HG03196 (cell line): ENCODE measurements at regions not wholly inside any gene's neighbourhood (a gene's known extent, or its start where the extent isn't known, plus 50 kb on each side); places are given as distances from the start of the nearest gene placed in this dataset.

Experiments
- ATAC-seq: cut with Tn5 transposase; IDR thresholded peaks from one replicate; pipeline ENCODE4 v1.9.1; 2021; ENCODE audit not compliant: unreplicated experiment

DNA sequence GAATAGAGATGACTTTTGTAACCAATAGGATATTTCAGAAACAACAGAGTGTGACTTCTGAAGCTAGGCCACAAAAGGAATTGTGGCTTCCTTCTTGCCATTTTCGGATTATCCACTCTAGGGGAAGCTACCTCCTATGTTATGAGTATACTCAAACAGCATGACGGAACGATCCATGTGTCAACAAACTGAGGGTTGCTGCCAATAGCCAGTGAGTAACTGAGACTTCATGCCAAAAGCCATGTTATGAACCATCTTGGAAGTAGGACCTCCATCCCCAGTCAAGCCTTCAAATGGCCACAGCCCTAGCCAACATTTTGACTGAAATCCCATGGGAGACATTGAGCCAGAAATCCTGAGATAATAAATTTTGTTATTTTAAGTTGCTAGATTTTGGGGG is 69.0 kb upstream of the IL6 start:
- ATAC-seq, result no peak

- no peak for ATAC-seq
These were observed 69.5 kb upstream of the IL6 start for GRCh38 chr7:22657479-22657878.

DNA sequence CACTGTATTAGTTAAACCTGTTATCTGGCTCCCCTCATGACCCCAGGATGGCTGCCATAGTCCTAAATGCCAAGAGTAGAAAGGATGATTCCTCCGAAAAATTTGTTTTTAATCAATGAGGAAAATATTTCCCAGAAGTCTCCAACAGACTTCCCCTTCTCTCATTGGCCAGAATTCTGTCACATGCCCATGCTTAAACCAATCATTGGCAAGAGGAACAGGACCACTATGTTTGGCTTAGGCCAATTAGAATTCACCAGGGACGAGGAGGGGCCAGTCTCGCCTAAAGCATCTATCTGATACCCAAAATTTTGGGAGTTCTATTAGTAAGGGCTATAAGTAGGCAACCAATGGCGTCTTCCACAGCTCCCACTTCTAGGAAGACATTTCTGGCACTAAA is 71.2 kb upstream of the IL6 start:
- no peak for ATAC-seq

DNA sequence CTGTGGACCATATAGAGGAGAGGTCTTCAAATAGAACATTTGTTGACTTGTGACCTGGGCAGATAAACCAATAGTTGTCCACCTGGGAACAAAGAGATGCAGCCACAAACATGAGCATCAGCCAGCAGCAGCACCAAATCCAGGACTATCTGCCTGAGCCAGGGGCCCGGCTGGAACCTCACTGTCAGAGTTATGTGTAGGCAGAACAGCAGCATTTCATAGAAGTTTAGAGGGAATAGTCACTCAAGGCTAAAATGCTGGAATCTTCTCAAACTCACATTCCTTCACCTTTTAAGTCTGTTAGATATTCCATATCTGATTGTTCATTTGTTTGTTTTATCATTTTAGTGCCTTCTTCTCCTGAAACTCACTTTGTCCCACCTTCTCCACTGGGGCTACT is 72.2 kb upstream of the IL6 start:
- ATAC-seq, result no peak

GRCh38 chr7:22653951-22654350 is 73.0 kb upstream of the IL6 start:
- ATAC-seq, result no peak

DNA sequence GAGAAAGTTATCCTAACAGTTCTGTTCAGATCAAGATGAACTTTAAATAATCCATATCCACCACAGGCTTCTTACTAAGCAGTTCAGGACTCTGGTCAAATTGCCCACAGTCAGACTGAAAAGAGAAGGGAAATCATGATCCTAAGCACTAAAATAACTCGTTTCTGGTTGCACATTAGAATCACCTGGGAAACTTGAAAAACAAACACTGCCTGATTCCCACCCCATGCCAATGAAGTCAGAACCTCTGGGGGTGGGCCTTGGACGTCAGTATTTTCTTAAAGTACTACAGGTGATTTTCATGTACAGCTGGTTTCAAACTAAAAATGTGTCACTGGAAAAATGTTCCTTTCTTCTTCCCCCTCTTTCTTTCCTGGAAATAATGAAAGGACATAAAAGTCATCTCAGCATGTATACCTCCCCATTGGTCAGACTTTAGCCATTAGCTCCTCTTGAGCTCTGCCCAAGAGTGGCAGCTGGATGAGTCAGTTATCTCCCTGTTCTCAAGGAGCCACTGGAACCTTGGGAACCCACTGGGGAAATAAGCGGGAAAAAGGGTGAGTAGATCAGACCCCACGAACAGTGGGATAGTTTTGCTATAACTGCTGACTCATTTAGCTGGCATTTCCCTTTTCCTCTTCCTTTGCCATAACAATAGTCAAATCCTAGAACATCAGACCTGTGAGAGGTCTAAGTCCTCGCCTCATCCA is 75.3 kb upstream of the IL6 start:
- no peak for ATAC-seq

- no peak for ATAC-seq
These were observed 76.0 kb upstream of the IL6 start for GRCh38 chr7:22651036-22651435.

DNA sequence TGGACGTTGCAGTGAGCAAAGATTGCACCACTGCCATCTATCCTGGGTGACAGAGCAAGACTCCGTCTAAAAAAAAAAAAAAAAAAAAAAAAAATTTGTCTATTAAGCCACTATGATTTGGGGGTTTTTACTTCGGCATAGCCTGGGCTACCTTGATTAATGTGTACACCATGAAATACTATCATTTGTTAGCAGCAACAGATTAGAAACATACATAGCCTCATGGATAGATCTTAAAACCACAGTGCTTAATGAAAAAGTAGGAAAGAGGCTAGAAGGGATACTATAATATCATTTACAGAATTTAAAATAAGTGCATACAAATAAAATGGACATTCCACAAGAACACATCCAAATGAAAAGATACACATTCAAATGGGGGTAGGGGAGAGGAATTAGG is 77.3 kb upstream of the IL6 start:
- ATAC-seq, result no peak

DNA sequence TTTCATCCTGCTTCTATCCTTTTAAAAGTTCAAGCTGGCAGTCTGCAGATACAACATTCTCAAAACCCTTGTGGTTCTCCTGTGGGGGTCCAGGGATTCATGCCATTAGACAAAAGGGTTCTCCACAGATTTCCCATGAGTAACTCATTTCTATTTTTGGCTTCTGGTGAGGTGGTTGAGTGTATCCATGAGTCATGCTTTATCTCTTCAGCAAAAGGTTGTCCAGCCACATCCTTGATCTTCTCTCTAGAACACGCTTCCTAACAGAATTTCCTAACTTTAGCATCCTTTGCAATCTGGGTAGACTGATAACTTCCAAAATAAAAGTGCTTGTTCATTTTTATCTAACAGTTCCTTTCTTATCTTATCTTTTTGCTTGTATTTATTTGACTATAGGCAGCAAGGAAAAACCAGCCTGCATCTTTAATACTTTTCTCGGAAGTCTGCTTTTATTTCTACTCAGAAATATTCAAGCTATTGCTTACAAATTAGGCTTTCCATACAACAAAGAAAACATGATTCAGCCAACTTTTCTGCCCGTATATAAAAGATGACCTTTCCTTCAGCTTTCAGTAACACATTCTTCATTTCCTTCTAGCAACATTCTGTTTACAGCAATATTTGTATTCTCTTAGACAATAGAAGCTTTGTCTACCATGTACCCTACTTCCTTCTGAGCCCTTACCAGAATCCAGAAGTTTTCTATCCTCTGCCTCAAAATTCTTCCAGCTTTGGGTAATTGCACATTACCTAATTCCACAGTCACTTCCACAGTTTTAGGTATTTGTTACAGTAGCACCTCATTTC is 79.3 kb upstream of the IL6 start:
- no peak for ATAC-seq

DNA sequence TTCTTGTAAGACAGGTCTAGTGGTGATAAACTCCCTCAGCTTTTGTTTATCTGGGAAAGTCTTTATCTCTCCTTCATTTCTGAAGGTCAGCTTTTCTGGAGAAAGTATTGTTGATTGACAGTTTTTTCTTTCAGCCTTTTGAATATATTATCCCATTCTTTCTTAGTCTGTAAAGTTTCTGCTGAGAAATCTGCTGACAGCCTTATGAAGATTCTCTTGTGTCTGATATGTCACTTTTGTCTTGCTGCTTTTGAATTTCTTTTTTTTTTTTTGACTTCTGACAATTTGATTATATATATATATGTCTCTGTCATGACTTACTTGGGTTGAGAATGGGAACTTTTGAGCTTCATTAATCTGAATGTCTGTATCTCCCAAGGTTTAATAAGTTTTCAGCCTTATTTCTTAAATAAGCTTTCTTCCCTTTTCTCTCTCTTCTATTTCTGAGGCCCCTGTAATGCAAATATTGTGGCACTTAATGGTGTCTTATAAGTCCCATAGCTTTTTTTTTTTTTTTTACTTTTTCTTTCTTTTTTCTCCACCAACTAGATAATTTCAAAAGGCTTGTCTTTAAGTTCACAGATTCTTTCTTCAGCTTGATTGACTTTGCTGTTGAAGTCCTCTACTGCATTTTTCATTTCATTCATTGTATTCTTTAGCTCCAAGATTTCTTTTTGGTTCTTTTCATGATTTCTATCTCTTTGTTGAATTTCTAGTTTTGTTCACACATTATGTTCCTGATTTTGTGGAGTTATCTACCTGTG is 81.4 kb upstream of the IL6 start:
- ATAC-seq, result no peak

- no peak for ATAC-seq
These were observed 84.5 kb upstream of the IL6 start for GRCh38 chr7:22642454-22642853.

- peak; percentile 96 for ATAC-seq
These were observed 86.7 kb upstream of the IL6 start for GRCh38 chr7:22640269-22640668.

DNA sequence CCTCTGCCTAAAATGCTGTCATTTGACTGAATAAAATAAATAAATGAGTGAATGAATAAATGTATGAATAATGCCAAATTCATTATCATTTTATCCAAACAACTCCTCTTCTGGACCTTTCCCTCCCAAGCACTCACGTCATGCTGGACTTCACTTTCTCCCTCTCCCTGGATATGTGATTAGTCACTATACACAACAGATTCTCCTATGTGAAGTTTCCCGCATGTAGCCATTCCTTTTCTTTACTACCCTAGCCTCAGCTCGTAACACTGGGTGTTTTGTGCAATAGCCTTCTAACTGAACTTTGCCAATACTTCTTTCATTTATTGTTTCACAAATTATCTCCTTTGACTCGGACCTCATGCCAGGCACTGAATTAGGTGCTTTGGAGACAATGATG is 87.6 kb upstream of the IL6 start:
- ATAC-seq, result no peak

DNA sequence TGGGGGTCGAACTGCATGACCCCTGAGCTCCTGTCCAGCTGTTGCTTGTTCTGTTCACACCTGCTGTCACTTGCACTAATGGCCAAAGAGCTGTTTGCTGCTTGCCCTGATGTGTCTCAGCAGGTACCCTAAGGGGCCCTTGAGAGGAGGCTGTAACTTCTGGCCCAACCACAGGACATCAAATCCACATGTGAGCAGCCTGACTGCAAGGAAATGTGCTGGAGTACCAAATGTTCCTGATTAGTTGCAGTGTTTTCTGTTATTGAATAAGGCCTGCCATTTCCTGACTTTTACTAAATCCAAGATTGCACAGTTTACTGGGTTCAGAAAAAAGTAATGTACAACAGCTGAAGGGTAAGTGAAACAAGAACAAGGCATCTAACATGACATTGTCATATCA is 91.7 kb upstream of the IL6 start:
- no peak for ATAC-seq

GRCh38 chr7:22633954-22634474 is 93.0 kb upstream of the IL6 start:
- ATAC-seq, result no peak

DNA sequence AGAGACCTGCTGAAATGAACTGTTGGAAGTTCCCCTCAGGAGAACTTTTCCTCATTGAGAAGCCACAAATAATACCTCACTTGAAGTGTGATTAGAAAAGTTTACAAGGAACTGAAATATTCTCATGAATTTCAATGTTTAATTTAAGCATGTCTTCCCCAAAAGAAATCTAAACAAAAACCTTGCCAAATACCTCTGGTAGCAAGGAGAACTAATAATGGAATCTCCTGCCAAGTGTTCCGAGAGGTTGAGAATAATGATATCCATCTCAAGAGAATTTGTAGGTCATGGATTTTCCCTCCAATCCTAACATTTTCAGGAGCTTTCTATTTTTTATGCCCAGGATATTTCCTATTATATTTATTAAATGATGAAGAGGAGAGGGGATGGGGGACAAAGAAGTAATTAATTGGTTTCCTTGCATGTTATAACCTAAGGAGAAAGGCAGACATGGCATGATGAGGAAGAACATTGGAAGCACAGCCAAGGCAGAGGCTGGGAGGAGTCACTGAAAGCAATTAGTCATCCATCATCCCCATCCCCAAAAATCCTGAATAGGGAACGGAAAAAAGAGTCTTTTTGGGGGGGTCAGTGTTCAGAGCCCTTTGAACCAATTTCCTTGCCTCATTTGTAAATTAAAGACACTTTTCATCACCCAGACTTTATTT is 93.6 kb upstream of the IL6 start:
- ATAC-seq, result no peak

GRCh38 chr7:22632674-22633073 is 94.3 kb upstream of the IL6 start:
- ATAC-seq, result no peak

DNA sequence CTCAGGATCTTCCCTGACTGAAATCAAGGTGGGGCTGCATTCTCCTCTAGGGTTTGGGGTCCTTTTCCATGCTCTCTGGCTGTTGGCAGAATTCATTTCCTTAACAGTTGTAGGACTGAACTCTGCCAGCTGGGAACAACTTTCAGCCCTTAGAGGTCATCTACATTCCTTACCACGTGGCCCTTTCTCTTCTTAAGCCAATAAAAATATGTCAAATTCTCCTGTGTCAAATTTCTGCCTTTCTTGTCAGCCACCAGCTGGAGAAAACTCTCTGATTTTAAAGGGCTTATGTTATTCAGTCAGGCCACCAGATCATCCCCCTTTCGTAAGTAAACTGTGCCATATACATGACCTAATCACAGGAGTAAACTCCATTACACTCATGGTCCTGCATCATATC is 95.3 kb upstream of the IL6 start:
- ATAC-seq, result no peak

DNA sequence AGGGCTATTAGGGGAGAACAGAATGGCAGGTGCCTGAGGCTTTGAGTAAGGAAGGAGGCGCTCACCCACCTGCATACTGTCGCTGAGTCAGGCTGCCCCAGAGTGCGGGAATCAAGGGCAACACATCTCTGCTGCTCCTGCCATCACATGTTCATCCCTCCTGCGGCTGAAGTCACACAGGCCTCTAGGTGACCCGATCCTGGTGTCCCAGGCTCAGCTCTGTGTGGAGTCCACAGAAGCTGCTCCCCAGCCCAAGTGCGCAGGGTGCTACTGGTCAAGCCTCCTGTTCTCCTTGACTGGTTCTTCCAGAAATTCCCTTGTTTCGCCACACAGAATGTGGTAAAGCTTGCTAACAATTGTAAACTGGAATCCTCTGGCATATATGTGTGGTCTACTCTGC is 96.9 kb upstream of the IL6 start:
- ATAC-seq, result no peak

- ATAC-seq, result no peak
These were observed 97.9 kb upstream of the IL6 start for GRCh38 chr7:22629056-22629455.

DNA sequence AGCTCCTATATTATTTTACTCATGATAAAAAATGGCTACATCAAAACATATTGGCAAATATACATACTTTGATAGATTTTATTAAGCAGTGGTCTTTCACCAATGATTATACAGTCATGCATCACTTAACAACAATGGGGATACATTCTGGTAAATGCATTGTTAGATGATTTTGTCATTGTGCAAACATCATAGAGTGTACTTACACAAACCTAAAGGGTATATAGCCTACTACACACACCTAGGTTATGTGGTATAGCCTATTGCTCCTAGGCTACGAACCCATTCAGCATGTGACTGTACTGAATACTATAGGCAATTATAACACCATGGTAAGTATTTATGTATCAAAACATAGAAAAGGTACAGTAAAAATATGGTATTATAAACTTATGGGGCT is 98.9 kb upstream of the IL6 start:
- no peak for ATAC-seq
